ENCODE measurements at regions not wholly inside any gene's neighbourhood (a gene's known extent, or its start where the extent isn't known, plus 50 kb on each side); places are given as distances from the start of the nearest gene placed in this dataset.
"Not testable (repeated sequence)": the region's sequence is repeated elsewhere in the genome, so short reads cannot be mapped to it uniquely, and the experiment has no call there.

DNA sequence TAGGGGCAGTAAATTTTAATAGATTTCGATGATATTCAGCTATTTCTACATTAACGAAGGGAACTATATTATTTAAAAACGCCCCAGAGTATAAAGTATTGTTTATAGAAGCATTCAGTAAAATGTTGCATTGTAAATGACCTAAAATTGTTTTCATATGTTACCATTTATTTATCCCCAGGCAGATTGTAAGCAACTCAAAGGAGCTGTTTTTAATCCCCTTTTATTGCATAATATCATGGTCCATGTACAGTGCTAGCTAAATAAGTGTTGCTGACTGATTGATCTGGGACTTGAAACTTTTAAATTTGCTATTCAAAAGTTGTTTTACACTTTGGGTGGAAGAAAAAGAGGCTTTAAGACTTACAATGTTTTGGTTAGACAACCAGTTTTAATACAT, 199.0 kb upstream of the SLC38A2 start:
- no peaks in the 10 kb centered on the region for H3K4me1 ChIP-seq
- H3K36me3 ChIP-seq, result no peaks in the 10 kb centered on the region
- no peak overlapping the region for H3K4me3 ChIP-seq (ENCODE audit: low read depth, low read length)
- DNase-seq, result no peak
- no peaks in the 10 kb centered on the region for H3K27me3 ChIP-seq
- TF ChIP-seq, protein P1, sequence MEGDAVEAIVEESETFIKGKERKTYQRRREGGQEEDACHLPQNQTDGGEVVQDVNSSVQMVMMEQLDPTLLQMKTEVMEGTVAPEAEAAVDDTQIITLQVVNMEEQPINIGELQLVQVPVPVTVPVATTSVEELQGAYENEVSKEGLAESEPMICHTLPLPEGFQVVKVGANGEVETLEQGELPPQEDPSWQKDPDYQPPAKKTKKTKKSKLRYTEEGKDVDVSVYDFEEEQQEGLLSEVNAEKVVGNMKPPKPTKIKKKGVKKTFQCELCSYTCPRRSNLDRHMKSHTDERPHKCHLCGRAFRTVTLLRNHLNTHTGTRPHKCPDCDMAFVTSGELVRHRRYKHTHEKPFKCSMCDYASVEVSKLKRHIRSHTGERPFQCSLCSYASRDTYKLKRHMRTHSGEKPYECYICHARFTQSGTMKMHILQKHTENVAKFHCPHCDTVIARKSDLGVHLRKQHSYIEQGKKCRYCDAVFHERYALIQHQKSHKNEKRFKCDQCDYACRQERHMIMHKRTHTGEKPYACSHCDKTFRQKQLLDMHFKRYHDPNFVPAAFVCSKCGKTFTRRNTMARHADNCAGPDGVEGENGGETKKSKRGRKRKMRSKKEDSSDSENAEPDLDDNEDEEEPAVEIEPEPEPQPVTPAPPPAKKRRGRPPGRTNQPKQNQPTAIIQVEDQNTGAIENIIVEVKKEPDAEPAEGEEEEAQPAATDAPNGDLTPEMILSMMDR (IDR thresholded peaks at IDR 0.05; ENCODE audit: low read depth, low read length), result no peak
- no peaks in the 10 kb centered on the region for H3K9me3 ChIP-seq

DNA sequence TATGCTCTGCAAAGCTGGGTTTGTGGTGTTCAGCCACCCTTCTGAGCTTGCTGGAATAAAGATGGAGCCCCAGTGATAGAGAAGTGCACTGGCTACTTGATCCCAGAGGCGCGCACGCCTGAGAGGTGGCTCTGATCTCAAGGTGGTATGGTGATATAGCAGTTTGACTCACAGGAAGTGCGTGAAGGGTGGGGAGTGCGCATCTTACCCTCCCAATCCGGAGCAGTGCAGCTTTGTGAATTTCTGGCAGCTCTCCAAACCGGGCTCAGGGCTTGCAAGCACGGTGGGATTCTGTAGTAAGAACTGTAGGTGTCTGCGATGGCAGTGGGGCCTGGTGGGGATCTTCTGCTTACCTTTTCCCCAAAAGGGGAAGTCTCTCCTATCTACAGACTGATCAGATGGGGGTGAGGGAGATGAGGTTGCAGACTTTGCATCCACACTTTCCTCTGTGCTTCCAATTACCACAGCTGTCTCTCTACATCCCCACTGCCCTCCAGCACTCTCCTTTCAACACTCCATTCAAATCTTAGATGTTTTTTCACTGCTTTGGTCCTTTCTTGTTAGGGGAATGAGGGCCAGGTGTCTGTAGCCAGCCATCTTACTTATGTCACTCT, 197.4 kb upstream of the SLC38A2 start:
- no peak overlapping the region for H3K4me3 ChIP-seq (ENCODE audit: low read depth, low read length)
- no peaks in the 10 kb centered on the region for H3K27me3 ChIP-seq
- H3K36me3 ChIP-seq, result no peaks in the 10 kb centered on the region
- TF ChIP-seq, protein P1 (IDR thresholded peaks at IDR 0.05; ENCODE audit: low read depth, low read length), result no peak
- H3K9me3 ChIP-seq, result no peaks in the 10 kb centered on the region
- no peaks in the 10 kb centered on the region for H3K4me1 ChIP-seq
- DNase-seq, result no peak

DNA sequence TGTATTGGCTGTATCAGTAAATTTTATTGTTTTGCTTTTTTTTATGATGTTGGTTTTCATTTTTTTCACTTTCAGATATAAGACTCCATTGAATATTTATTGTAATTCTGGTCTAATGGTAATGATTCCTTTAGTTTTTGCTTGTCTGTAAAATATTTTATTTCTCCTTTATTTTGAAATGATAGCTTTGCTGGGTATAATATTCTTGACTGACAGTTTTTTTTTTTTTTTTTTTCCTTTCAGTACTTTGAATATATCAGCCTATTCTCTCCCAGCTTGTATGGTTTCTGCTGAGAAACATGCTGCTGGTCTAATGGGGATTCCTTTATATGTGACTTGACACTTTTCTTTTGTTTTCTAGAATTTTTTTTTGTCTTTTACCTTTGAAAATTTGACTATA, 195.1 kb upstream of the SLC38A2 start:
- no peaks in the 10 kb centered on the region for H3K27me3 ChIP-seq
- no peaks in the 10 kb centered on the region for H3K36me3 ChIP-seq

DNA sequence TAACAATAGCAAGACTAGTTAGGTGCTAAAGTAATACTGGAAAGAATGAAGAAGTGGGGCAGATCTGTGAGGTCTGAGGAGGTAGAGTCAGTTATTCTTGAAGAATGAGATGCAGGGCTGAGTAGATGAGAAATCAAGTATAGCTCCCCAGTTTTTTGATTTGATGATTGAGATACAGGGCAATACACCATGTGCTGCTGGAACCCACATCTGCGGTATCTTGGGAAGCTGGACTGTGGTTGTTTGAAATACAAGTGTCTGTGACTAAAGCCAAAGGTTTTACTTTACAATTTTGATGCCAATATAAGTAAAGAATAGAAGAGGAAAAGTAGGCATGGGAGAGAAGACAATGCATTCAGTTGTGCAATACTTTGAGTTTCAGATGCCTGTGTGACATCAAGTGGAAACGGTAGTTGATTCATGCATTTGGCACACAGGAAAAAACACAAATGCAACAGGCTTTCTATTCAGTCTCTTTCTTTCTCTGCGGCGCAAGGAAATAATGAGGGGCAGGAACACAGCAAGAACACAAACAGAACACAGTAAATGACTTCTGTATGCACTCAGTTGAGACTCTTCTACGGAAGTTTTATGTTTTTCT, 190.2 kb upstream of the SLC38A2 start:
- Histone ChIP-seq H3K4me3 (ENCODE audit: low read depth, low read length) (no peak overlapping the region), H3K27me3 (no peaks in the 10 kb centered on the region), H3K4me1 (no peaks in the 10 kb centered on the region), H3K9me3 (no peaks in the 10 kb centered on the region), H3K36me3 (no peaks in the 10 kb centered on the region)
- no peak for DNase-seq
- TF ChIP-seq, protein P1 (IDR thresholded peaks at IDR 0.05; ENCODE audit: low read depth, low read length), result no peak

More for the DNA sequence above, 195.1 kb upstream of the SLC38A2 start:
- H3K9me3 ChIP-seq, result no peaks in the 10 kb centered on the region
- H3K4me1 ChIP-seq, result no peaks in the 10 kb centered on the region
- DNase-seq, result no peak
- H3K4me3 ChIP-seq (ENCODE audit: low read depth, low read length), result no peak overlapping the region
- TF ChIP-seq, protein P1 (IDR thresholded peaks at IDR 0.05; ENCODE audit: low read depth, low read length), result no peak

DNA sequence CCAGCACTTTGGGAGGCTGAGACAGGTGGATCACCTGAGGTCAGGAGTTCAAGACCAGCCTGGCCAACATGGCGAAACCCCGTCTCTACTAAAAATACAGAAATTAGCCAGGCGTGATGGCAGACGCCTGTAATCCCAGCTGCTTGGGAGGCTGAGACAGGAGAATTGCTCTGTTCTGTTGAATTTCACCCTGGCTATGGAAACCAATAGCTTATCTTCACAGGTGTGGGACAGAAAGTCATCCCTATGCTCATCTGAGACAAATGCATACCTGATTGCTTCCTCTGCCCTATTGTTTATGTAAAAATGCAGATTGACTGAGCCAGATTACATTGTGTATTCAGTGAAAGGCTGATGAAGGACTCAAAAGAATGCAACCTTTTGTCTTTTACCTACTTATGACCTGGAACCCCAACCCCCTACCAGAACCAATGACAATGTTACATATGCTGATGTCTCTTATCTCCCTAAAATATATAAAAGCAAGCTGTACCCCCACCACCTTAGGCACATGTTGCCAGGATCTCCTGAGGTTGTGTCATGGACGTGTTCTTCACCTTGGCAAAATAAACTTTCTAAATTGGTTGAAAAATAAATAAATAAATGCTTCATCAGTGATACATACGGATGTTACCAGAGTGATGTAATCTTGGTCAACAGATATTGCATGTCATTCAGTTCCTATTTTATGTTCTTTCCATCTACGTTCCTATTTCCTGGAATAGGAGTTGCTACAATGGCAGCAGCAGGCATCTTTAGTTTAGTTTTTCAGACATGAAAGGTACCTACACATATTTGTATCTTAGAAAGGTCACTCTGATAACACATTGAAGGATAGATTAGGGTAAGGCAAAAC, 189.4 kb upstream of the SLC38A2 start:
- H3K9me3 ChIP-seq; DNase-seq; H3K27me3 ChIP-seq; H3K4me3 ChIP-seq (ENCODE audit: low read depth, low read length); H3K36me3 ChIP-seq; H3K4me1 ChIP-seq: not testable (repeated sequence)

DNA sequence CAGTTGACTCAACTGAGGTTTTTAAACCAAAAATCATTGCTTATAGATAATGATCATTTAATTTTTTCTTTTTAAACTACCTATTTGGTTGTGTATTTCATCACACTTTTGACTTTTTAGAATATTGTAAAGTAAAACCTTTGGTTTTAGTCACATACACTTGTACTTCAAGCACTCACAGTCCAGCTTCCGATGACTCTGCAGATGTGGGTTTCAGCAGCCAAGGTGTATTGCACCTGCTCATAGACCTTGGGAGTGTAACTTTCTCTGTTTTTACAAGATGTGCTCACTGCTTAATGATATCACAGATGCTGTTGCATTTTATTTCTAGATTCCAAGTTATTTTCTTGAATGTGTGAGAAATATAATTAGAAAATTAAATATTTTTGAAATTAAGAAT, 188.3 kb upstream of the SLC38A2 start:
- TF ChIP-seq, protein P1 (IDR thresholded peaks at IDR 0.05; ENCODE audit: low read depth, low read length), result no peak
- DNase-seq, result no peak
- no peaks in the 10 kb centered on the region for H3K9me3 ChIP-seq

More for the DNA sequence above, 188.3 kb upstream of the SLC38A2 start:
- Histone ChIP-seq H3K4me1 (no peaks in the 10 kb centered on the region), H3K27me3 (no peaks in the 10 kb centered on the region), H3K36me3 (no peaks in the 10 kb centered on the region), H3K4me3 (ENCODE audit: low read depth, low read length) (no peak overlapping the region)
